GM18873 (cell line): ENCODE measurements at regions not wholly inside any gene's neighbourhood (a gene's known extent, or its start where the extent isn't known, plus 50 kb on each side); places are given as distances from the start of the nearest gene placed in this dataset.
"Not testable (repeated sequence)": the region's sequence is repeated elsewhere in the genome, so short reads cannot be mapped to it uniquely, and the experiment has no call there.

Source experiments
- ATAC-seq: cut with Tn5 transposase; IDR thresholded peaks from one replicate; pipeline ENCODE4 v1.9.1; 2021; ENCODE audit warnings: mild to moderate bottlenecking, moderate library complexity, moderate number of reproducible peaks; ENCODE audit not compliant: unreplicated experiment, low FRiP score

- no peak for ATAC-seq
Observed at GRCh38 chr4:126961661-126962060, 671.1 kb upstream of the INTU start.

GRCh38 chr4:126965877-126966276 lies 666.9 kb upstream of the INTU start:
- no peak for ATAC-seq

GRCh38 chr4:126969360-126970235 lies 663.2 kb upstream of the INTU start:
- ATAC-seq, result no peak

GRCh38 chr4:126973201-126973600 lies 659.6 kb upstream of the INTU start:
- ATAC-seq, result no peak

- no peak for ATAC-seq
Observed at GRCh38 chr4:126976850-126977632, 655.7 kb upstream of the INTU start.

- no peak for ATAC-seq
Observed at GRCh38 chr4:126986005-126986404, 646.8 kb upstream of the INTU start.

GRCh38 chr4:126986828-126987227 lies 645.9 kb upstream of the INTU start:
- ATAC-seq, result no peak

- ATAC-seq, result no peak
Observed at GRCh38 chr4:126991965-126992364, 640.8 kb upstream of the INTU start.

- no peak for ATAC-seq
Observed at GRCh38 chr4:126992910-126993309, 639.8 kb upstream of the INTU start.

- no peak for ATAC-seq
Observed at GRCh38 chr4:126993351-126993750, 639.4 kb upstream of the INTU start.

GRCh38 chr4:126995235-126995634 lies 637.5 kb upstream of the INTU start:
- no peak for ATAC-seq

GRCh38 chr4:127000110-127000509 lies 632.6 kb upstream of the INTU start:
- ATAC-seq, result no peak

- ATAC-seq, result no peak
Observed at GRCh38 chr4:127000846-127001245, 631.9 kb upstream of the INTU start.

GRCh38 chr4:127001933-127002332 lies 630.8 kb upstream of the INTU start:
- ATAC-seq, result no peak

- no peak for ATAC-seq
Observed at GRCh38 chr4:127006446-127006877, 626.3 kb upstream of the INTU start.

- ATAC-seq, result no peak
Observed at GRCh38 chr4:127007305-127007704, 625.5 kb upstream of the INTU start.

GRCh38 chr4:127012549-127012948 lies 620.2 kb upstream of the INTU start:
- no peak for ATAC-seq

GRCh38 chr4:127015667-127016117 lies 617.1 kb upstream of the INTU start:
- no peak for ATAC-seq

- ATAC-seq, result no peak
Observed at GRCh38 chr4:127018381-127018780, 614.4 kb upstream of the INTU start.

- ATAC-seq, result not testable (repeated sequence)
Observed at GRCh38 chr4:127020831-127021230, 611.9 kb upstream of the INTU start.

GRCh38 chr4:127036296-127036695 lies 596.5 kb upstream of the INTU start:
- no peak for ATAC-seq
